Neural crest cell (in vitro differentiated cells): ENCODE measurements at regions not wholly inside any gene's neighbourhood (a gene's known extent, or its start where the extent isn't known, plus 50 kb on each side); places are given as distances from the start of the nearest gene placed in this dataset.

ENCODE experiments used
- DNase-seq: peaks from one replicate; pipeline ENCODE4 v3.0.0; 2021; ENCODE audit warnings: low read depth, mixed read lengths, low spot score
- H3K27ac Mint-ChIP-seq: one replicate; pipeline ENCODE4 v1.8.0; 2021; ENCODE audit warnings: mild to moderate bottlenecking, mixed read lengths; ENCODE audit not compliant: unreplicated experiment
- H3K27me3 Mint-ChIP-seq: 2 replicates; pipeline ENCODE4 v1.8.0; 2021; ENCODE audit warnings: low read depth, mild to moderate bottlenecking, mixed read lengths
- H3K36me3 Mint-ChIP-seq: 2 replicates; pipeline ENCODE4 v1.8.0; 2021; ENCODE audit warnings: low read depth, mild to moderate bottlenecking, mixed read lengths
- H3K4me1 Mint-ChIP-seq: 2 replicates; pipeline ENCODE4 v1.8.0; 2021; ENCODE audit warnings: mixed read lengths
- H3K4me3 Mint-ChIP-seq: one replicate; pipeline ENCODE4 v1.8.0; 2021; ENCODE audit warnings: mild to moderate bottlenecking, mixed read lengths
- H3K9me3 Mint-ChIP-seq: 2 replicates; pipeline ENCODE4 v1.8.0; 2021; ENCODE audit warnings: mixed read lengths
- CTCF ChIP-seq: fragments of 200-600 bp; sonication (generic); conservative IDR thresholded peaks from 2 replicates; pipeline ENCODE4 v1.5.0; 2021; ENCODE audit warnings: antibody characterized with exemption, mild to moderate bottlenecking

GRCh38 chr9:134516464-134516863 lies 125.1 kb upstream of the COL5A1 start:
- no peaks in the 10 kb centered on the region for H3K9me3 Mint-ChIP-seq
- no peaks in the 10 kb centered on the region for H3K27me3 Mint-ChIP-seq
- no peaks in the 10 kb centered on the region for H3K4me1 Mint-ChIP-seq
- TF ChIP-seq CTCF = no peak
- no peak overlapping the region for H3K27ac Mint-ChIP-seq
- no peak for DNase-seq
- no peak overlapping the region for H3K4me3 Mint-ChIP-seq
- no peaks in the 10 kb centered on the region for H3K36me3 Mint-ChIP-seq

GRCh38 chr9:134517069-134517680 lies 124.4 kb upstream of the COL5A1 start:
- Mint-ChIP-seq H3K4me1 (peaks cover 4% of the 10 kb centered on the region), H3K9me3 (no peaks in the 10 kb centered on the region), H3K27me3 (no peaks in the 10 kb centered on the region), H3K36me3 (no peaks in the 10 kb centered on the region), H3K27ac (no peak overlapping the region), H3K4me3 (no peak overlapping the region)
- TF ChIP-seq CTCF = no peak
- no peak for DNase-seq

- Mint-ChIP-seq H3K27ac (no peak overlapping the region), H3K27me3 (no peaks in the 10 kb centered on the region), H3K9me3 (no peaks in the 10 kb centered on the region), H3K36me3 (no peaks in the 10 kb centered on the region), H3K4me3 (no peak overlapping the region), H3K4me1 (peaks cover 9% of the 10 kb centered on the region)
- no peak for TF ChIP-seq CTCF
- no peak for DNase-seq
These were observed 123.5 kb upstream of the COL5A1 start for GRCh38 chr9:134518004-134518606.

- Mint-ChIP-seq H3K27ac (no peak overlapping the region), H3K9me3 (no peaks in the 10 kb centered on the region), H3K36me3 (no peaks in the 10 kb centered on the region), H3K27me3 (no peaks in the 10 kb centered on the region), H3K4me3 (no peak overlapping the region), H3K4me1 (peaks cover 9% of the 10 kb centered on the region)
- no peak for DNase-seq
- TF ChIP-seq CTCF = no peak
These were observed 122.1 kb upstream of the COL5A1 start for GRCh38 chr9:134519375-134520070.

GRCh38 chr9:134521817-134522501 lies 119.6 kb upstream of the COL5A1 start:
- H3K9me3 Mint-ChIP-seq = no peaks in the 10 kb centered on the region
- no peak overlapping the region for H3K4me3 Mint-ChIP-seq
- DNase-seq = no peak
- no peak overlapping the region for H3K27ac Mint-ChIP-seq
- H3K27me3 Mint-ChIP-seq = no peaks in the 10 kb centered on the region
- TF ChIP-seq CTCF = no peak
- H3K36me3 Mint-ChIP-seq = no peaks in the 10 kb centered on the region
- peaks cover 9% of the 10 kb centered on the region for H3K4me1 Mint-ChIP-seq
